MM.1S (cell line): ENCODE measurements at regions not wholly inside any gene's neighbourhood (a gene's known extent, or its start where the extent isn't known, plus 50 kb on each side); places are given as distances from the start of the nearest gene placed in this dataset.

Experiments
- CTCF ChIP-seq: fragments of 300-600 bp; sonication (generic); IDR thresholded peaks from 2 replicates; pipeline ENCODE4 v1.5.1; 2016; ENCODE audit warnings: antibody characterized with exemption, low read length, mixed read lengths
- EZH2phosphoT487 ChIP-seq: fragments of 300-600 bp; sonication (generic); IDR thresholded peaks from 2 replicates; pipeline ENCODE4 v1.6.1; 2018; ENCODE audit warnings: antibody characterized with exemption, low read length

- TF ChIP-seq CTCF, result no peak
- TF ChIP-seq EZH2phosphoT487, result no peak
Measured at GRCh38 chr20:20938599-20938998, 167.6 kb downstream of the LINC00237 start.
